Hematopoietic multipotent progenitor cell treated with erythropoietin and hydrocortisone succinate and interleukin-3 and kit ligand, for 17 days (in vitro differentiated cells): ENCODE measurements at regions not wholly inside any gene's neighbourhood (a gene's known extent, or its start where the extent isn't known, plus 50 kb on each side); places are given as distances from the start of the nearest gene placed in this dataset.

Experiments
- DNase-seq: peaks from one replicate; pipeline ENCODE4 v3.0.0-alpha.2; 2015; ENCODE audit warnings: low spot score

DNA sequence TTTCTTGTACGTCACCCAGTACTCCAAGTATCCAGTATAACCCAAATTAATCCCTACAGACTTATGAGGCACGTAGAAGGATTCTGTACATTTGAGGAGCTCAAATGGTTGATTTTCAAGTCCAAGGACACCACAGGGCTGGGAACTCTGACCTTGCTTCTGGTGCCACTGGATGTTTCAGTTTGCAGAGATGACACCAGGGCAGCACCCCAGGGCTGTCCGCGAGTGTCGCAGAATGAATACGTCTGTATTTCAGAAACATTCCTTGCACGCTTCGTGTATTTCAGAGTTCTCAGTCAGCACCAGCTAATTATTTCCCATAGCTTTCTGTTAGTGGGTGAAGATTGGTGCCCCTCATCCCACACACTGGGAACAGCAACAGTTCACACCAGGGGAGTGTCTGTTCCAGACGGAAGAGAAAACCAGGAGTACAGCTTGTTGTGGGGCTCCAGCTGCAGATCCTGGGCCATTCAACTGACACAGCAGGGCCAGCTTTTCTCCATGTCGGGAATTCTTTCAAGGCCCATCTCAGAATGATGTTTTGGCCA lies 159.2 kb downstream of the RHOU start:
- no peak for DNase-seq

DNA sequence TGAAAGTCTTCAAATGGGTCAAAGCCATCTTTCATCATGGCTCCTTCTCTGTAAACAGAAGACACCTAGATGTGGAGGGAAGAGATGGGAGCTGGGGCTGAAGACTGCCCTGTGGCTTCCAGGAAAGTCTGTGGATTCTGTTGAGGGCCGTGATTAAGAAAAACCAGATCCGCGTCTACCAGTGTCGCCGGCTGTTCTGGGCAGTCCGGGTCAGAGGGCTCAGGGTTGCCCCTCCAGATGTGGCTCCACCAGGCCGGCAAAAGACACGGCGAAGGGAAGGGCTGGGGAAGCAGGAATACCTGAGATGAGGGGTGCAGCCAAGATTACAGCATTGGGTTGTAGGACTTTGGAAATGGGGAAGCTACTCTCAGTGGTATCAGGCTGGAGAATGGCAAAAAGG lies 162.6 kb downstream of the RHOU start:
- DNase-seq: no peak

DNA sequence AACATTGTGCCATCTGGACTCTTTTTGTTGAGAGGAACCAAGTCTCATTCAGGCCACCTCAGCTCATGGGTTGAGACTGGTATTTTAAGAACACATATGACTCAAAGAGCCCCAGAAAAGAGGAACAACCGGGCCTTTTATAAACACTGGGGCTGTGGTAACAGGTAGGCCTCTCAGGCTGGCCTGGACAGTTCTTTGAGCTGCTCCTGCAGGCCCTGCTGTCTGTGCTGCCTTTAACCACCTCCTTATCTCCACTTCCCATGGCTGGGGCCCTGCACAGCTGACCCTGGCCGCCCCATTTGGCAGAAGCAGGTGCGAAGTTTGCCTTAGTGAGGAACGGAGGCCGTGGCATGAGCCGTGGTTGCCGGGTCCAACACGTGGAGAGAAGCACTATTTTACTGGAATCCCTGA lies 163.3 kb downstream of the RHOU start:
- DNase-seq: no peak

DNA sequence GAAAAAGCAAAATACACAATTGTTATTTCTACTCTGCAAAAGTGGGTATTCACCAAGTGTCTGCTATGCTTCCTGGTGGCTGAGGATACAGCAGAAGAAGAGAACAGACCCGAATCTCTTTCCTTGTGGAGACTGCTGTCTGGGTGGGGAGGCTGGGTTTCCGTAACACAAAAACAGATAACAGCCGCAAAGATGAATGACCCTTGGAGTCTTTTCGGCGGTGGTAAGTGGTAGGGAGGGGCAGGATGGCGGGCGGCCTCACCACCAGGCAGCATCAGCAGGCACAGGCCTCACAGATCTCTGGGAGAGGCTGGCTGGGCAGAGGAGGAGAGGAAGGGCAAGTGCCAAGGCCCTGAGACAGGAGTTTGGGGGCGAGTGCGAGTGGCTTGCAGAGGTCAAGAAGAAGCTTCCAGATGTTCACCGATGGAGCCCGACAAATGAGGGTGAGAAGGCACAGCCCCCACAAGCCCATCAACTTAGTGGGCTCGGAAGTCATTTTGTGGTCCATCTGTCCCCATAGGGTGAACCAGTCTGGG lies 164.2 kb downstream of the RHOU start:
- no peak for DNase-seq

DNA sequence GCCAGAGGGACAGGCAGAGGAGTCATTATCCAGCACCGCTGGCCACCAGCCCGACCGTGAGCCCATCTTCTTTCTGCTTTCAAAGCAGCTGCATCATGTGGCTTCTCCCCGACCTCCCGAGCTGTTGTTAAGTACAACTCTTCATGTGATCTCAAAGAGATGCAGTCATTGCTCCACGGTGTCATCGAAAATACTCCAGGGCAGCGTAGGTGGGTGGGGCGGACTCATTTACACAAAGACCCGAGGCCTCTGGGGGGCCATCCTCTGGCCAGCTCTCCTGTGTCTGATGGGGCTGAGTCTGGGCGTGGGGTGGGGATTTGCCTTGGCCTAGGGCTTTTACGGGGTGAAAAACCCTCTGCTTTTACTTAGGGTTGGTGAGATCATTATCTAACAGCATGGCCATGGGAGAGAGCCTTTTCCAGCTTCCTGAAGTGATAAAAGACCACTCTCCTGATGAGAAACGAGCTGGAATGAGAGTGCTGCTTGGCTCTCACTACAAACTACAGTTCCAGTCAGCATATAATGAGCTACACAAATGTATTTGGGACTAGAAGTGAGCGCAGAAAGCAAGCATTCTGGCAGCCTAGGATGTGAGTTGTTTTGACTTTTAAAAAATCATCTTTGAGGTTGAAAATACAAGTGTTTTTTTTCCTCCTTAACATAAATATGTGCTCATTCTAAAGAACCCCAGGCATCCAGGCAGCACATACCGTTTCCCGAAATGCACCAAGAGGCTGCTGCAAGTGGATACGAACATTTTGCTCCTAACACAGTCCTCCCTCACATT lies 165.0 kb downstream of the RHOU start:
- DNase-seq: no peak

DNA sequence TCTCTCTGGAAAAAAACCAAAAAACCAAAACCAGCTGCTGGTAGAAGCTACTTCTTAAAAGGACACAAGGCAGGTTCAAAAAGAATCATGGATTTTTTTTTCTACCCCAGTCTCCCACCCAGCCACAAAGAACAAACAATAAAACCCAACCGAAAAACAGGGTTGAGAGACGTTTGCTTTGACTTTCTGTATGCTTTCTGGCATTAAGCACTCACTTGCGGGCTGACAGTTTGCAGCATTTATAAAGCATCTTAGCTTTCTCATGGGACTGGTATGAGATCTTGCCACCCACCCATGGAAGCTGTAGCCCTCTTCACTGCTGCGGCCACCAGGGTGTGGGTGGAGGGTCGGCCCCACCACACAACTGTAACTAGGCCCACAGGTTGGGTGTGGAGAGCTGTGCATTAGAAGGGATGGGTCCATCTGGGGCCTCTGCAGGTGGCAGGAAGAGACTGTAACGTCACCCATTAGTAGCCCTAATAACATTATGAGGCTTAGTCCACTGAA lies 165.7 kb downstream of the RHOU start:
- no peak for DNase-seq

DNA sequence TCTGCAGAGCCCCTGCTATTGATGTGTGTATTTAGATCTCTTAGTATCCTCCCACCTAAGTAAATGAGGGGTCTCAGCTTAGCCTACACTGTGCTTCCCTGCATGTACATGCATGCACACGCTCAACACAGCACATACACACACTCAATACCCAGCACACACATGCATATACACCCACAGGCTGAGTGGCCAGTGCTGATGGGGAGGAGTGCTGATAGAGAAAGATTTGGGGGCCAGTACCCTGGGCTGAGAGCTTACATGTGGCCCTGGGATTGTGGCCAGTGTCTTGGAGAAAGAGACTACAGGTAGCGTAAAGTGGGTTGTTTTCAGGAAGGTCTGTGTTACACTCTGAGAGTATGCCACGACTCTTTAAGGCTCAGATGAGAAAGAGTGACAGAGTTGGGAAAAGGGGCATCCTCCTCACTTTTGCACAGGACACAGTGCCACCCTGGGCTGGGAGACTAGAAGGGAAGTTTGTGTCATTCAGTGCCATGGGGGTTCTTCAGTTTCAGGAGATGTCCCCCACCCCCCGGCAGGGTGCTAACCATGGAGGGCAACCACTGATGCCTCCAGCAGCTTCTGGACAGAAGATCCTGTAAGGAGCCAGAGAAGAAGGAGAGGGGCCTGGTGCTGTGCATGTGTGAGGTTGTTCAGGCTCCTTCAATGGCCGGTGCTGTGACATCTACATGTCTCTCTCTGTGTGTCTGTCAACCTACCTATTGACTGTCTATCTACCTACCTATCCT lies 166.8 kb downstream of the RHOU start:
- DNase-seq: no peak

DNA sequence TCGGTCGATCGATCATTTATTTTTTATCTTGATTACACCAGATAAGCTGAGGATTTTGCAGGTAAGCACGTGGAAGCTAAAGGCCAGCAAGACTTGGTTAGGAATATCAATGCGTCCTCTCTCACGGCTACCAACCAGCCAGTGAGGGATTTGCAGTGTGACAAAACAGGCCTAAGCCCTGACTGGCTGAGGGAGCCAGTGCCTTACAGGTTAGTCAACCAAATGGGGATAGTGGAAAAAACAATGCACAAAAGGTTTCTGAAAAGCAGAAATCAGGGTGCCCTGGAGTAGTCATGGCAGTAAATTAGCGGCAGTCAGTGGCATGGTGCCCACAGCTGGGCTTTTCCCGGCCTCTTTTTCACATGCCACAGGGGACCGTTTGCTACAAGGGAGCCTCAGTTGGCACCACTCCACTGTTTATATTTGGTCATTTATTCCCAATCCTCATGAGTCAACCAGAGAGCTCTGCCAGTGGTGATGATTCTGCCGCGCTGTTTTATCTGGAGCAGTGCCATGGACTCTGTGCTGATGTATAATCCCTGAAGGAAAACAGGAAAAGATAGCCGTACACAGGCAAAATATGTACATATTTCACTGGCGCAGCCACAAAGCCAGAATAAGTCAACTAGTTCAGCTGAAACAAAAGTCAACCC lies 167.6 kb downstream of the RHOU start:
- DNase-seq: no peak

DNA sequence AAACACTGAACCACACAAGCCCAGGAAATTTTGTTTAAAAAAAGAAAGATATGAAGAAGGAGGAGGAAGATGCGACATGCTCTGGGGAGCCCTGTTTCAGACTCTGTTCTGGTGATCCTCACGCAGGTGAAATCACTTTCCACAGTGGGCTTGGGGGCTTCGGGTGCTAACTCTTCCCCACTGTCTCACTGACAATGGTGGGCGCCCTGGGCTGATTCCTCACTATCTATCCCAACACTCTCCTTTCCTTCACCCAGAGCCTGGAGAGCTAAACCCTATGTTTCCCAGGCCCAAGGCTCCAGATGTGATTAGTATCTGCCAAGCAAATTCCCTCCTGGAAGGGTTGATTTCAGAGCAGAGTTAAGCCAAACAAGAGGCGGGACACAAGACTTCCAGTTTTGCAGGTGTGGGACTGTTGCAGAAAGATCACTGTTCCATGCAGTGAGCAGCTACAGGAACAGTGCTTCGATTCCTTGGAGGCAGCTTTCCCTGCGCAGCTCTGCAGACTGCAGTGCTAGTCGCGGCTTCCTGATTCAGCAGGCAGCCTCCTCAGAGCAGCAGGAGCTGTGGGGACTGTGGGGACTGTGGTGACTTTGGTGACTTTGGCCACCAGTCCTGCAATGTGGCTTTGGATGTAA lies 168.3 kb downstream of the RHOU start:
- DNase-seq: no peak

DNA sequence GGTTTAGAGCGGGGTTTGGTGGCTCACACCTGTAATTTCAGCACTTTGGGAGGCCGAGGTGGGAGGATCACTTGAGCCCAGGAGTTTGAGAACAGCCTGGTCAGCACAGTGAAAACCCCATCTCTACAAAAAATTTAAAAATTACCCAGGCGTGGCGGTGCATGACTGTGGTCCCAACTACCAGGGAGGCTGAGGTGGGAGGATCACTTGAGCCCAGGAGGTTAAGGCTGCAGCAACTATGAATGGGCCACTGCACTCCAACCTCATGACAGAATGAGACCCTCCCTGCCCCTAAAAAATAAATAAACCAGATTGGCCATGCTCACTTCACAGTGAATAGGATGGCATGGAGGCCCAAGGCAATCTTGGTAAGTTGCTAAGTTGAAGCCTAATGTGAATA lies 168.9 kb downstream of the RHOU start:
- DNase-seq: no peak

DNA sequence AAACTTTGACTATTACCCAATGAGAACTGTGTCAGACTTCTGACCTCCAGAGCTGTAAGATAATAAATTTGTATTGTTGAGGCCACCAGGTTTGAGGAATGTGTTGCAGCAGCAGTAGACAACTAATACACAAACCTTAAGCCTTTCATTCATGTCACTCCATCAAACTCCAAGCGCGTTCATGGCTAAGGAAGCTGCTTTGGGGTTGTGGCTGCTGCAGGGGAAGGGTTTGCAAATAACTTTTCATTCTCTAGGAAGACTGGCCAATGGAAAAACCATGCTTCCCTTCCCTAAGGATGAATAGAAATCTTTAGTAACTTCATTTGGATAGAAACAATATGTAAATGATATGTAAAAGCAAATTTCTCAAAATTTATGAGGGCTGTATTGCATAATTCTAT lies 170.4 kb downstream of the RHOU start:
- no peak for DNase-seq

DNA sequence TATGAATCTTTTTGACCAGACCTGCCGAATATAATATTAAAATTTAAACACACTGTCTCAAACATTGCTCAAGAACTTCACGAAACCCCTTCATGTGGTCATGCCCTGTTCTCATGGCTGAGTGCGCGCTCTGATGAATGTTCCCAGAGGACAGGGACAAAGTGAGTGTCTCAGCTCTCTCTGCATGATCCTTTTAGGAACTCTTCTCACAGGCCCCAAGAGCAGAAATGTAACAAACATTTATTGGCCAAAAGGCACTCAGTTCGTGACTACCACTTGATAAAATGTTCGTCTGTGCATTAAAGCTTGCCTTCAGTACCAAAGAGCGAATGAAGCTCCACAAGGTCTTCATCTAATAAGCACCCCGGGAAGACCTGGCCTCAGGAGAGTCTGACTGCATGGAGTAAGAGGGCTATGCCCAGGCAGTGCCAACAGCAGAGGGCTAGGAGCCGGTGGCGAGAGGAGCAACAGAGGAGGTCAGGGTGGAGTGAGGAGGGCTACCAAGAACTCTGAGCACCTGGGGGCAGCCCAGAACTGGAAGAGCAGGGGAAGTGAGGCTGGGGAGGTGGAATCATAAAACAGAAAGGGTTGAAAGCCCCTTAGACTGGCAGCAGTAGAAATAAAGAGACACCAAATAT lies 171.1 kb downstream of the RHOU start:
- DNase-seq: no peak

DNA sequence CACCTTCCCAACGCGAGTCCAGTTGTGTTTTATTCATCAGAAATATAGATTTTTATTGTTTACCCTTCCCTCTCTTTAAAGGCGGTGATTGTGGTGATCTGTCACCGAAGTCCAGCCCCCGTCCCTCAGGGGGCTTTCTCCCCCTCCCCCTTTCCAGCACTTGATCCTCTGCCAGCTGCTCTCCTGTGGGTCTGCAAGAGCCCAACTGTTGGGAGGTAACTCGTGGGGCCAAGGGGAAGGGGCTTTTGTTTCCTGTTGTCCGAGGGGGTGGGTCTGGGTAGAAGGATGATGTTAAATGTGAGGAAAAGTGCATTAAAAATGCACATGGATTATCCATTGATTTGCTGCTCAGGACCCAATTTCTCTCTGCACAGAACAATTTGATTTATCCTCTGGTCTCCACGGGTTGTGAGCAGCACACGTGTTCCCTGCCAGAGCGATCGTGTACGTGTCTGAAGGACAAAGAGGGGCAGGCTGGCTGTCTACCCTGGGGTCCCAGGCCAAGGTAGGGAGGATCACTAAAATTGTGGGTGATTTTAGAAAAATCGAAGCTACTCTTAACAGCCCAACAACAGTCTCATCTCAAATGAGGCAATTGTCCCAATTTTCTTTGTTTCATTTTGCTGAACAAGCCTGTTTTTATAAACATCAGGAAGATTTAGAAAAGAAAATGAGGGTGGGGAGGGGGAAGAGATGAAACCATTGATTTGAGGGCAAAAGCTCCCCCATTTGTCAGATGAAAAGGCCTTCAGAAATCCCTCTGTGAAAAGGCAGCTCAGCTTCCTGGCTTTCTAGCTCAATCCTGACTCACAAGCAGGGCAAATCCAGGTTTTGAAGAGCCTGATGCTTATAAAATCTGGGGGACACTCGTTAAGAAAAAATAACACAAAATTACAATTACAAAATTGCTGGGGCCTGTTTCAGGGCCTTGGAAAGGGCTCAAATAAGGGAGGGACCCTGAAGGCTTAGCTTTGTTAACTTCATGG lies 176.2 kb downstream of the RHOU start:
- no peak for DNase-seq

DNA sequence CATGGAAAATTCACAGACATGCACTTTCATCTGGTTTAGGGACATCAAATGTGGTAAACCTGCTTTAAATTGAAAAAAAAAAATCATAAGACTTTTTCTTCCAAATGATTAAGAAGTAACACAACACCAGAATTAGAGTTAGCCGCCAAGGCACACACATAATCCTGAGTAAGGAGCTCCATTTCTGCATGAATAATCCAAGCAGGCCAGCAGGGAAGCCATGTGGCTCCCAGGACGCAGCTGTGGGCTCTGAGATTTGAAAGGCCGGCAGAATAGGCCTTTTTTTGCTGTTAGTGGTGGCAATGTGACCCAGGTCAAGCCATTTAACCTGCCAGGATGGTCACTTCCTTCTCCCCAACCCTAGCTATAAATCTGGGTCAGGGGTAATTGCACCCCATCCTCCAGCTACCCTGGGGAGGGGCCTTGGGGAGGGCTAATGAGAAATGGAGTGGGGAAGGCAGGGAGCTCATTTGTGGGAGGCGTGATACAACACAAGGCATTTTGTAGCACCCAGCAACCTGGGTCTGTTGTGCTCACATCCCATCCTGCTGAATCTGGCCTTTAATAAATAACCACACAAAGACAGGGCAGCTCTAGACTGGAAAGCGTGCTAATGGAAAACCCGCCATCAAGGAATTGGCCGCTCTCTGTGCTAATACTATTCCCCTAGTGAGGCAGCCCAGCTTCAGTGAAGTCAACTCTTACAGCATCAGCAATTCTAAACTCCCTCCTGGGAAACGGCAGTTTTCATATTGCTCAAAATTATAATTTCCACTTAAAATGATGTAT lies 178.5 kb downstream of the RHOU start:
- no peak for DNase-seq

DNA sequence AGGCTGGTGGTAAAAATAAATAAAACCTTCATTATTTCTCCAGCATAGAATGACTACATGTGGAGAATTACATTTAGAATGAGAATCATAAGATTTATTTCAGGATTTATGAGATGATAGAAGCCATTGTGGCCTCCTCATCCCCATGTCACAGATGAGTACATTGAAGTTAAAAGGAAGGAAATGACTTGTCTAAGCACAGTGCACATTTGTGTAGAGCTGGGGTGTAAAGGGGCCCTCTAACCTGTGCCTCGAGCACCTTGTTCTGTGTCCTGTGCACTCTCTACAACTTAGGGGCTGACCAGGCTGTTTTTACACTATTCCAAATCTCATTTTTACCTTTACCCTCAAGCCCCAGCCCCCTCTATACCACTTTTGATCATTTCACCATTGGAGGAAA lies 179.4 kb downstream of the RHOU start:
- DNase-seq: no peak

DNA sequence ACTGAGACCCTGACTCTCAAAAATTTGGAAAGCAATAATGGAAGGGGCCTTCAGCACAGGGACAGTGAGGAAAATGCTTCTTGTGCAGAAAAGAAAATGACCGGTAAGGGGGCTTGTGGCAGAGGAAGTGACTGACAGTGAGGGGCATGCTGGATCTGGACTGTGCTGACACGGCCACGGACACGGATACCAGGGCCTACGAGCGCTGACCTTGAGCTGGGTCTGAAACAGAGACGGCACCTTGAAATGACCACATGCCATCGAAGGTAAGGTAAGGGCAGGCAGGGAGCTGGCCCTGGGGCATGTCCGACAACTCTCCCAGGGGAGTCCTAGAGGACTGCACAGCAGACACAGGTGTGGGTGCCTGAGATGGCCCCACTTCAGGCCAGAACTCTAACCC lies 182.1 kb downstream of the RHOU start:
- DNase-seq: no peak

DNA sequence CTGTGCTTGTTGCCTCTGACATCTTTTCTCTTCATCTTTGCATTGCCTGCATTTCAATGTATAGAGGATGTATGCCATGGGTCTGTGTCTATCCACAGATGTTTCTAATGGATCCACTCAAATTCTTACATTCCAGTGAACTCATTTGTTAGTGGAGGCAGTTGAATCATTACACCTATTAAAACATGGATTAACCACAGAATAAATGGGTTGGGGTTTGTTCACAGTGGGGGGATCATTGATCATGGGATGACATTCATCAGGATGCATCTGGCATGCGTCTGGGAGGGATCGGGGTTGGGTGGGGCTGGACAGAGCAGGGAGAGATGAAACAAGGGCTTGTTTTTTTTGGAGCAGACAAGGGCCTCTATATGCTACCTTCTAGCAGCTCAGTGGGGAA lies 182.5 kb downstream of the RHOU start:
- no peak for DNase-seq

DNA sequence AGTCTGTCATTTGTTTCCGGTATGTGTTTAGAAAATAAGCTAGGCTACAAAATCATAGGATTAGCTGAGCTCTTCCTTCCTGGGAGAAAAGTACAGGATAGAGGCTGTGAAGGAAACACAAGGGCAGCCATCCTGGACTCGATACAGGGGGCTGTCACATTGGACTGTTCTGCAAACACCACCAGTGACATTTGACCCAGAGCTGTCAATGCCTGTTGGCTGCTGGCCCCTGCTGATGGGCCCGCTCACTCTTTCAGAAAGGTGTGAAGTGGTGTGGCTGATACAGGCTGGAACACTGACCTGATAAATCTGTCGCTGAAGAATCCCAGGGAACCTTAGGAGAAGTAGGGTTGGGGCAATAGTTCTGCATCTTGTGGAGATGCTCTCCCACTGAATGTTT lies 183.1 kb downstream of the RHOU start:
- DNase-seq: no peak

DNA sequence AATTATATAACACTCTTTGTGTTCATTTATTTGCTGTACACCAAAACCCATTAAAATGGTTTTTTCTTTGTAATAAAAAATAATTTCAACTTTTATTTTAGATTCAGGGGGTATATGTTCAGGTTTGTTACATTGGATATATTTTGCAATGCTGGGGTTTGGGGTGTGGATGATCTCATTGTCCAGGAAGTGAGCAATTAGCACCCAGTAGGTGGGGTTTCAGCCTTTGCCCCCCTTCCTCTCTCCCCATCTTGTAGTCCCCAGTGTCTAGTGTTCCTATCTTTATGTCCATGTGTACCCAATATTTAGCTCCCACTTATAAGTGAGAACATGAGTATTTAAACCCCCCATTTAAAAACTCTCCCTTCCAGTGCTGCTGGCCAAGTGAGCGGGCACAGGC lies 184.6 kb downstream of the RHOU start:
- DNase-seq: no peak
